ENCODE measurements at regions not wholly inside any gene's neighbourhood (a gene's known extent, or its start where the extent isn't known, plus 50 kb on each side); places are given as distances from the start of the nearest gene placed in this dataset.

GRCh38 chr7:19317461-19317860 lies 172.2 kb upstream of the FERD3L start:
- no peaks in the 10 kb centered on the region for H3K27me3 Mint-ChIP-seq
- no peak for ATAC-seq
- POLR2A ChIA-PET, result no interaction called here
- no peak overlapping the region for H3K27ac Mint-ChIP-seq
- H3K4me1 Mint-ChIP-seq (ENCODE audit: low read depth), result no peaks in the 10 kb centered on the region
- no peak overlapping the region for H3K4me3 Mint-ChIP-seq
- no peaks in the 10 kb centered on the region for H3K9me3 Mint-ChIP-seq
- intact Hi-C loops (cut with micrococcal nuclease), result no loop called here
- no peak for TF ChIP-seq CTCF (IDR thresholded peaks at IDR 0.05)
- CTCF ChIA-PET, result no interaction called here
- H3K36me3 Mint-ChIP-seq (ENCODE audit: low read depth), result no peaks in the 10 kb centered on the region
- no peak for DNase-seq

- DNase-seq, result no peak
- intact Hi-C loops (cut with micrococcal nuclease), result no loop called here
- TF ChIP-seq CTCF (IDR thresholded peaks at IDR 0.05), result no peak
- ATAC-seq, result no peak
- Mint-ChIP-seq H3K27me3 (no peaks in the 10 kb centered on the region), H3K36me3 (ENCODE audit: low read depth) (no peaks in the 10 kb centered on the region), H3K27ac (no peak overlapping the region), H3K4me3 (no peak overlapping the region), H3K4me1 (ENCODE audit: low read depth) (no peaks in the 10 kb centered on the region), H3K9me3 (no peaks in the 10 kb centered on the region)
- CTCF ChIA-PET, result no interaction called here
- POLR2A ChIA-PET, result no interaction called here
Observed at GRCh38 chr7:19312416-19312815, 167.2 kb upstream of the FERD3L start.

GRCh38 chr7:19307554-19307953 lies 162.3 kb upstream of the FERD3L start:
- Mint-ChIP-seq H3K36me3 (ENCODE audit: low read depth) (no peaks in the 10 kb centered on the region), H3K4me1 (ENCODE audit: low read depth) (no peaks in the 10 kb centered on the region), H3K9me3 (no peaks in the 10 kb centered on the region), H3K27me3 (no peaks in the 10 kb centered on the region), H3K4me3 (no peak overlapping the region), H3K27ac (no peak overlapping the region)
- TF ChIP-seq CTCF (IDR thresholded peaks at IDR 0.05), result no peak
- intact Hi-C loops (cut with micrococcal nuclease), result no loop called here
- POLR2A ChIA-PET, result no interaction called here
- no peak for ATAC-seq
- CTCF ChIA-PET, result no interaction called here
- DNase-seq, result no peak

- ChIA-PET POLR2A (no interaction called here), CTCF (interaction anchor here (1.5 kb wide), 1 partner anchor 10 kb away, joined by 3 read pairs; no protein-coding TSS in a partner anchor)
- no peak overlapping the region for H3K4me3 Mint-ChIP-seq
- no peak for TF ChIP-seq CTCF (IDR thresholded peaks at IDR 0.05)
- H3K27ac Mint-ChIP-seq, result no peak overlapping the region
- DNase-seq, result no peak
- no peaks in the 10 kb centered on the region for H3K36me3 Mint-ChIP-seq (ENCODE audit: low read depth)
- H3K27me3 Mint-ChIP-seq, result no peaks in the 10 kb centered on the region
- H3K9me3 Mint-ChIP-seq, result no peaks in the 10 kb centered on the region
- ATAC-seq, result no peak
- H3K4me1 Mint-ChIP-seq (ENCODE audit: low read depth), result no peaks in the 10 kb centered on the region
- intact Hi-C loops (cut with micrococcal nuclease), result no loop called here
Observed at GRCh38 chr7:19305698-19306097, 160.5 kb upstream of the FERD3L start.

GRCh38 chr7:19304086-19304485 lies 158.9 kb upstream of the FERD3L start:
- no peak for TF ChIP-seq CTCF (IDR thresholded peaks at IDR 0.05)
- Mint-ChIP-seq H3K27ac (no peak overlapping the region), H3K9me3 (no peaks in the 10 kb centered on the region), H3K36me3 (ENCODE audit: low read depth) (no peaks in the 10 kb centered on the region), H3K4me3 (no peak overlapping the region), H3K4me1 (ENCODE audit: low read depth) (no peaks in the 10 kb centered on the region), H3K27me3 (no peaks in the 10 kb centered on the region)
- CTCF ChIA-PET, result no interaction called here
- POLR2A ChIA-PET, result no interaction called here
- ATAC-seq, result no peak
- intact Hi-C loops (cut with micrococcal nuclease), result no loop called here
- no peak for DNase-seq
